PC-9 (cell line): ENCODE measurements at regions not wholly inside any gene's neighbourhood (a gene's known extent, or its start where the extent isn't known, plus 50 kb on each side); places are given as distances from the start of the nearest gene placed in this dataset.

Experiments used
- CTCF ChIP-seq: fragments of 200-600 bp; sonication (generic); conservative IDR thresholded peaks from 2 replicates; pipeline ENCODE4 v1.6.1; 2017; ENCODE audit warnings: mixed run types, antibody characterized with exemption, mild to moderate bottlenecking, moderate library complexity
- EZH2 ChIP-seq: fragments of 200-600 bp; sonication (generic); IDR thresholded peaks from 2 replicates; pipeline ENCODE4 v1.8.0; 2017; ENCODE audit warnings: antibody characterized with exemption, low read depth

GRCh38 chr6:74091794-74092157 is 395.8 kb downstream of the CD109 start:
- TF ChIP-seq CTCF = no peak
- TF ChIP-seq EZH2 = no peak
